OCI-LY7 (cell line): ENCODE measurements at regions not wholly inside any gene's neighbourhood (a gene's known extent, or its start where the extent isn't known, plus 50 kb on each side); places are given as distances from the start of the nearest gene placed in this dataset.

Source experiments
- BruUV-seq: library from RNA; stranded (reverse); fragments of 400-500 nt; replicated peaks from 2 replicates; lab custom pipeline; 2021; lab: Mats Ljungman, UMichigan
- CTCF ChIA-PET: fragments of 300-600 bp; sonication (Branson Sonifier 250); formaldehyde crosslinking; loops from one replicate; lab custom pipeline; 2022; ENCODE audit warnings: antibody characterized with exemption; ENCODE audit not compliant: unreplicated experiment; lab: Charles Lee
- POLR2A ChIA-PET: fragments of 300-600 bp; sonication (Branson Sonifier 250); formaldehyde crosslinking; loops from one replicate; lab custom pipeline; 2022; ENCODE audit warnings: antibody characterized with exemption; lab: Charles Lee
- DNase-seq: peaks from one replicate; pipeline ENCODE4 v3.0.0-alpha.2; 2015; ENCODE audit warnings: low spot score
- H2AFZ ChIP-seq: fragments of 200-600 bp; sonication (generic), shearing (Covaris generic); 2 replicates; pipeline ENCODE4 v1.6.1; 2014; ENCODE audit warnings: mild to moderate bottlenecking, antibody characterized with exemption, low read length, moderate library complexity
- H3K27ac ChIP-seq: fragments of 200-600 bp; sonication (generic); 2 replicates; pipeline ENCODE4 v1.5.1; 2014; ENCODE audit warnings: mixed run types, low read depth, mild to moderate bottlenecking, moderate library complexity, low read length, inconsistent platforms; ENCODE audit not compliant: poor library complexity, severe bottlenecking
- H3K36me3 ChIP-seq: fragments of 200-600 bp; sonication (generic); 2 replicates; pipeline ENCODE4 v1.6.1; 2014; ENCODE audit warnings: mild to moderate bottlenecking, antibody characterized with exemption, low read length, moderate library complexity, mixed read lengths; ENCODE audit not compliant: insufficient read depth
- H3K4me1 ChIP-seq: fragments of 200-600 bp; sonication (generic); 2 replicates; pipeline ENCODE4 v1.5.1; 2014; ENCODE audit warnings: mild to moderate bottlenecking, low read length; ENCODE audit not compliant: insufficient read depth, poor library complexity, severe bottlenecking
- H3K4me2 ChIP-seq: fragments of 200-600 bp; sonication (generic); 2 replicates; pipeline ENCODE4 v1.6.1; 2014; ENCODE audit warnings: mild to moderate bottlenecking, low read length
- H3K4me3 ChIP-seq: fragments of 200-600 bp; sonication (generic); 2 replicates; pipeline ENCODE4 v1.5.1; 2014; ENCODE audit warnings: mild to moderate bottlenecking, low read depth, low read length; ENCODE audit not compliant: poor library complexity, severe bottlenecking
- H3K79me2 ChIP-seq: fragments of 200-600 bp; sonication (generic); 2 replicates; pipeline ENCODE4 v1.6.1; 2016; ENCODE audit warnings: low read depth, mild to moderate bottlenecking, low read length, moderate library complexity, mixed read lengths; ENCODE audit not compliant: insufficient read depth
- H3K9me2 ChIP-seq: fragments of 200-600 bp; sonication (generic); 2 replicates; pipeline ENCODE4 v1.6.1; 2016; ENCODE audit warnings: mild to moderate bottlenecking, low read length, mixed read lengths; ENCODE audit not compliant: insufficient read depth
- H3K9me3 ChIP-seq: fragments of 200-600 bp; sonication (generic); 2 replicates; pipeline ENCODE4 v1.6.1; 2014; ENCODE audit warnings: mild to moderate bottlenecking, mixed run types, low read length, mixed read lengths
- H4K20me1 ChIP-seq: fragments of 200-600 bp; sonication (generic); 2 replicates; pipeline ENCODE4 v1.6.1; 2014; ENCODE audit warnings: mild to moderate bottlenecking, antibody characterized with exemption, low read length, moderate library complexity, mixed read lengths; ENCODE audit not compliant: insufficient read depth
- EZH2phosphoT487 ChIP-seq: fragments of 200-600 bp; sonication (generic); IDR thresholded peaks from 2 replicates; pipeline ENCODE4 v1.6.1; 2018; ENCODE audit warnings: low read depth, borderline replicate concordance, mild to moderate bottlenecking, mixed run types, antibody characterized with exemption, low read length, moderate library complexity, mixed read lengths
- intact Hi-C: fragments of 100-400 bp; cut with micrococcal nuclease; formaldehyde crosslinking; loops from one replicate; pipeline ENCODE4 v1.10.0; 2022; ENCODE audit not compliant: unreplicated experiment
- TF ChIP-seq, protein P1 (sequence below): fragments of 200-600 bp; sonication (generic); conservative IDR thresholded peaks from 2 replicates; pipeline ENCODE4 v1.5.1; 2014; ENCODE audit warnings: mild to moderate bottlenecking, antibody characterized with exemption, low read length, moderate library complexity, mixed read lengths

DNA sequence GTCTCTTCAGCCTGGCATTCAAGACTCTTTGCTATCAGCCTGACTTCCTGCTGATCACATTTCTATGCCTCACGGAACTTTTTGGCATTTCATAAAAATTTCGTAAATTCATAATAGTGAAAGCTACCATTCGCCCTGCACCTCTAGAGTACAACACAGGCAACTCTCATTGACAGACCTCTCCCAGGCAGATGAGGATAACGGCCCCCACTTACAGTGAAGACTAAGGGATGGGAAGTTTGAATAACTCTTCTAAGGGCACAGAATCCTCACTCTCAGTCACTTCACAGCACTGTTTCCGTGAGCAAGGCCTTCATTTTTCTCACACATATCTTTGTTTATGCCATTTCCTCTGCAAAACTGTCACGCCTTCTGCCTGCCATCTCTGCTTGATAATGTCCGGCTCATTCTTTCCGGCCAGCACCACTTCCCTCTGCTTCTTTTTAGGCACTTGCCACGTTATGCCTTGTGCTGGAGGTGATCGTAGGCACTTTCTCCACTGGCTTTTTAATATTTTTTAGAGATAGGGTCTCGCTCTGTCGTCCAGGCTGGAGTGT lies 224.1 kb upstream of the HES1 start:
- POLR2A ChIA-PET, result interaction anchor here (0.8 kb wide), 1 partner anchor 70 kb away, joined by 3 read pairs; no protein-coding TSS in a partner anchor
- intact Hi-C loops, result no loop called here
- Histone ChIP-seq H3K4me2 (no peak overlapping the region), H3K4me3 (no peak overlapping the region), H3K9me3 (no peaks in the 10 kb centered on the region; the same call in 1 of the 2 replicates), H3K27ac (no peak overlapping the region), H3K9me2 (no peaks in the 10 kb centered on the region), H3K4me1 (no peaks in the 10 kb centered on the region), H3K36me3 (no peaks in the 10 kb centered on the region), H3K79me2 (no peaks in the 10 kb centered on the region), H2AFZ (no peak overlapping the region), H4K20me1 (no peaks in the 10 kb centered on the region)
- no TSS peak for BruUV-seq
- CTCF ChIA-PET, result no interaction called here
- DNase-seq, result no peak
- TF ChIP-seq EZH2phosphoT487, result no peak
- TF ChIP-seq, protein P1, sequence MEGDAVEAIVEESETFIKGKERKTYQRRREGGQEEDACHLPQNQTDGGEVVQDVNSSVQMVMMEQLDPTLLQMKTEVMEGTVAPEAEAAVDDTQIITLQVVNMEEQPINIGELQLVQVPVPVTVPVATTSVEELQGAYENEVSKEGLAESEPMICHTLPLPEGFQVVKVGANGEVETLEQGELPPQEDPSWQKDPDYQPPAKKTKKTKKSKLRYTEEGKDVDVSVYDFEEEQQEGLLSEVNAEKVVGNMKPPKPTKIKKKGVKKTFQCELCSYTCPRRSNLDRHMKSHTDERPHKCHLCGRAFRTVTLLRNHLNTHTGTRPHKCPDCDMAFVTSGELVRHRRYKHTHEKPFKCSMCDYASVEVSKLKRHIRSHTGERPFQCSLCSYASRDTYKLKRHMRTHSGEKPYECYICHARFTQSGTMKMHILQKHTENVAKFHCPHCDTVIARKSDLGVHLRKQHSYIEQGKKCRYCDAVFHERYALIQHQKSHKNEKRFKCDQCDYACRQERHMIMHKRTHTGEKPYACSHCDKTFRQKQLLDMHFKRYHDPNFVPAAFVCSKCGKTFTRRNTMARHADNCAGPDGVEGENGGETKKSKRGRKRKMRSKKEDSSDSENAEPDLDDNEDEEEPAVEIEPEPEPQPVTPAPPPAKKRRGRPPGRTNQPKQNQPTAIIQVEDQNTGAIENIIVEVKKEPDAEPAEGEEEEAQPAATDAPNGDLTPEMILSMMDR, result no peak

GRCh38 chr3:193912621-193913178 lies 223.2 kb upstream of the HES1 start:
- no peak overlapping the region for H3K27ac ChIP-seq
- ChIA-PET POLR2A (no interaction called here), CTCF (no interaction called here)
- no peaks in the 10 kb centered on the region for H3K36me3 ChIP-seq
- TF ChIP-seq, protein P1, result no peak
- TF ChIP-seq EZH2phosphoT487, result no peak
- DNase-seq, result no peak
- no peak overlapping the region for H3K4me2 ChIP-seq
- no peaks in the 10 kb centered on the region for H3K9me2 ChIP-seq
- no peaks in the 10 kb centered on the region; the same call in 1 of the 2 replicates for H3K9me3 ChIP-seq
- H3K4me3 ChIP-seq, result no peak overlapping the region
- intact Hi-C loops, result no loop called here
- no peaks in the 10 kb centered on the region for H3K4me1 ChIP-seq
- no peak overlapping the region for H2AFZ ChIP-seq
- no TSS peak for BruUV-seq
- no peaks in the 10 kb centered on the region for H3K79me2 ChIP-seq
- no peaks in the 10 kb centered on the region for H4K20me1 ChIP-seq

- POLR2A ChIA-PET, result interaction anchor here (0.7 to 1.8 kb wide), 2 partner anchors 15 to 258 kb away, joined by 3 to 4 read pairs; no protein-coding TSS in a partner anchor
- no peak for TF ChIP-seq EZH2phosphoT487
- TF ChIP-seq, protein P1, result no peak
- Histone ChIP-seq H3K27ac (no peak overlapping the region), H3K79me2 (no peaks in the 10 kb centered on the region), H3K4me2 (no peak overlapping the region), H2AFZ (no peak overlapping the region), H3K4me1 (no peaks in the 10 kb centered on the region), H4K20me1 (no peaks in the 10 kb centered on the region), H3K9me2 (no peaks in the 10 kb centered on the region), H3K4me3 (no peak overlapping the region), H3K9me3 (no peaks in the 10 kb centered on the region), H3K36me3 (no peaks in the 10 kb centered on the region)
- CTCF ChIA-PET, result no interaction called here
- intact Hi-C loops, result no loop called here
- BruUV-seq, result no TSS peak
- no peak for DNase-seq
These were observed 221.3 kb upstream of the HES1 start for GRCh38 chr3:193914602-193915001.
